GM18519 (cell line): ENCODE measurements at regions not wholly inside any gene's neighbourhood (a gene's known extent, or its start where the extent isn't known, plus 50 kb on each side); places are given as distances from the start of the nearest gene placed in this dataset.

ENCODE experiments used
- ATAC-seq: cut with Tn5 transposase; IDR thresholded peaks from one replicate; pipeline ENCODE4 v1.9.1; 2021; ENCODE audit warnings: mild to moderate bottlenecking, moderate library complexity; ENCODE audit not compliant: unreplicated experiment, low FRiP score

GRCh38 chr4:60800701-60801100 lies 399.4 kb upstream of the ADGRL3 start:
- ATAC-seq: no peak

GRCh38 chr4:60805500-60806313 lies 394.4 kb upstream of the ADGRL3 start:
- ATAC-seq: no peak

- no peak for ATAC-seq
These were observed 391.2 kb upstream of the ADGRL3 start for GRCh38 chr4:60808726-60809485.

DNA sequence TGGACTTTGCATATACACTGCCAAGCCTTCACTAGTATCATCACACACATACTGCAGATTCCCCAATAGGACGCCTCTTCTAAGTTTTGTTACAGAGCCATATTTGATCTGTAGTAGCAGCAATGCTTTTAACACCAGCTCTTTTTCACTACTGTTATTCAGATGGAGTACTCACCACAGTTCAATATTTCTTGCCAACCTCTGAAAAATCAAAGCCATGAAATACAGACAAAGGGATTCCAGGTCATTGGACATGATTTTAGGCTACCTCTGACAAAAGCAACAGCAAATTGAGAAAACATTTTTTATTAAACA lies 390.7 kb upstream of the ADGRL3 start:
- ATAC-seq: no peak

GRCh38 chr4:60812811-60813210 lies 387.3 kb upstream of the ADGRL3 start:
- no peak for ATAC-seq

DNA sequence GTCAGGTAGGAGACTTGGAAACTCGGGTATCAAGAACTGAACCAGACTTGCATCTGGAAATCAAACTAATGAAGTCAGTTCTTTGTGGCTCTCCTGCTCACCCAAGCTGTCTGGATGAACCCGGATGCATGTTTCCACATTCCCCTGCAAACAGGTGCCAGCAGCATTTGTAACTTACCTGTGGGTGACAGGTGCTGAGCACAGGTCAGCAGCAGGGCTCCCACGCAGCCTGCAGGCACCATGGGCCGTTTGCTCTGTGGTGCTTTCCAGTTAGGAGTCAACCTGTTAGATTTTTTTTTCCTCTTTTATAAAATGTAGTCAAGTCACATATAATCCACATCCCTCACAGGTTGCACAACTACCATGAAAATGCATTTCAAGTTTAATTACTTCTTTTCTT lies 385.6 kb upstream of the ADGRL3 start:
- no peak for ATAC-seq

DNA sequence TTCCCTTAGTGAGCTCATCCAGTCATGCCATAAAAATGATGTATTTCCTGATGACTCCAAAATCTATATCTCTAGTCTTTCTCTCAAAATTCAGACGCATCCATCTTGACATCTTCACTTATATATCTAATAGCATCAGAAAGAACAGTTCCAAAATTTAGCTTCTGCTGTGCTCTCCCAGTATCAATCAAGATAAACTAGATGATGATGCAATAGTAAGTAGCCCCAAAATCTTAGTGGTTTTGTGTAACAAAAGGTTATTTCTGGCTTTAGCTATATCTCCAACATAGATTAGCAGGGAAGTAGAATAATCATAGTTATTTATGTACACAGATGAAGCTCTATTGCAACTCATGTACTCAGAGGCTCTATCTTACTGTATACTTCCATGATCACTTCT lies 382.5 kb upstream of the ADGRL3 start:
- no peak for ATAC-seq

DNA sequence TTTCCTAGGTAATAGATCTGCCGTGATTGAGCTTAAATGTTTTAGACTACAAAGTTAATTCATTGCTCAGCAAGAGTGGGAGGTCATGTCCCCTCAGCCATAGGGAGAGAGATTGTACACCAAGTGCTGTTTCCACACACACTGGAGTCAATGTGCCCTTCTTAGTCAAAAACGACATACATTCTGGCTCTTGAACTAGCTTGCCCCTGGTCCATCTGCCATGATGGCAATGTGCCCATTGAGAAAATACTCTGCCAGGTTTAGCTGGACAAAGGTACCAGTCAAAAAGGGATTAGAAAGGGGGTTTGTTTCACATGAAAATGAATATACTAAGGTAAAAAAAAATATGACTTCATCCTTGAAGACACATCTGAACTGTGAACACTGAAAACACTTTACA lies 377.1 kb upstream of the ADGRL3 start:
- ATAC-seq: no peak

- ATAC-seq: no peak
These were observed 360.1 kb upstream of the ADGRL3 start for GRCh38 chr4:60840020-60840419.

- no peak for ATAC-seq
These were observed 353.4 kb upstream of the ADGRL3 start for GRCh38 chr4:60846678-60847077.

GRCh38 chr4:60847614-60848013 lies 352.5 kb upstream of the ADGRL3 start:
- no peak for ATAC-seq

GRCh38 chr4:60857130-60857753 lies 342.9 kb upstream of the ADGRL3 start:
- ATAC-seq: no peak

DNA sequence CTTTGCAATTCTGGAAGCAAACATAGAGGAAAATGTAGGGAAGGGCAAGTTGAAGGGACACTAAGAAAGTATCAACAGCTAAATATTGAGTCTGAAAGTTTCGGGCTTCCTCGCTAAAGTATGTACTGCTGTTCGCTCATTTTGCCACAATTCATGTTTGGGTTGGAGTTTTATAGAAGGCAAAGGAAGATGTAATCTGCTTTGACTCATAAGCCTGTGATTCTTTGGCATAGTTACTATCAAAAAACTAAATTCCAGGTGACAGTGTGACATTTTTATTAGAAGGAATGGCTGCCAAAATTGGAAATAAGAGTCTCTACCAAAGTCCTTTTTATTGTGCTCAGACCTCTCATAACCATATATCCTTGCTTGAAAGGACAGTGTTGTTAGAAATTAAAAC lies 336.7 kb upstream of the ADGRL3 start:
- ATAC-seq: no peak

DNA sequence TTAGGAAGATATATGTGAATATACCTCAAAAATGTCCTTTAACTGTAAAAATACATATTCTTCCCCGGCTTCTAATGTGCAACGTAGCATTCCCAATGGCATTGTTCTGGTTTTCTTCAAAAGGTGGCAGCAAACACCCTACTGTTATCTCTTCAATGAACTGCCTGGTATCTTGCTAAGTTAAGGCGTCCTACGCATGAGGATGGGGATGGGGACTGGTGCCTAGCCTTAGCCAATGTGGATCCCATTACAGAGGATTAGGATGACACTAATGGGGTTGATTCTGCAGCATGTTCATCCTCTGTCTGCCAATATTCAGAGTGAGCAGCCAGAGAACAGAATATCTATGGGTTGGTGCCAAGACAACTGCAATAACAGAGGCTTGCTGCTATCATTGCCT lies 334.9 kb upstream of the ADGRL3 start:
- ATAC-seq: no peak

GRCh38 chr4:60868232-60868960 lies 331.7 kb upstream of the ADGRL3 start:
- ATAC-seq: no peak

DNA sequence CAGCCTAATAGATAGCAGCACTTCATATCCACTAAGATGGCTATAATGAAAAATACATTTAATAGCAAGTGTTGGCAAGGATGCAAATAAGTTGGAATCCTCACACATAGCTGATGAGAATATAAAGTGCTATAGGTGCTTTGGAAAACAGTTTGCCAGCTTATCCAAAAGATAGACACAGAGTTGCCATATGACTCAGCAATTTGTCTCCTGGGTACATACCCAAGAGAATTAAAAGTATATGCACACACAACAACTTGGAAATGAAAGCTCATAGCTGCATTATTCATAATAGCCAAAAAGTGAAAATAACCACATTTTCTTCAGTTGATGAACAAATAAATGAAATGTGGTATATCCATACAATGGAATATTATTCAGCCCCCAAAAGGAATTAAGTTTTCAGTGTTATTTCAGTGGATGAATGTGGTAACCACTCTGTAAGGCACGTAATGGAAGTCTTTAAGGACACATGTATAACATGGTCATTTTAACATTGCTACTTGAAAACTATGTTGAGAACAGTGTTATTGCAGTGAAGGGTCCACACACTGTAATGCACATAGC lies 320.9 kb upstream of the ADGRL3 start:
- no peak for ATAC-seq

- ATAC-seq: no peak
These were observed 315.5 kb upstream of the ADGRL3 start for GRCh38 chr4:60884587-60884986.

DNA sequence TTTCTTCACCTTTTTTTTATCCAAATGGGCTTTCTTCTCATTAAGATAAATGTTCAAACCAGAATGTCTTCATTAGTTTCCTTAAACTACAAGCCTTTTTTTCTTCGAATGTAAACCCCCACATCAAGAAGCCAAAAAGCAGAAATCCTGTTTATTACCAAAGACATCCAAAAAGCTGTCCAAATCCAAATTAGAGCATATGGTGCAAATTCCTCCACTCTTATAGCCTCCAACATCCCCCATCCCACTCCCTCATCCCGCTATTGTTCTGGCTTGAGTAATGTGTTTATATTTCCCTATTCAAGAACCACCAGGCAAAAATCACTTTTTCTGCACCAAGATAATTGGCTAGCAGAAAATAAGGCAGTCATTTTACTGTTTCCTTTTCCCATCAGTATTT lies 315.1 kb upstream of the ADGRL3 start:
- no peak for ATAC-seq

- no peak for ATAC-seq
These were observed 309.4 kb upstream of the ADGRL3 start for GRCh38 chr4:60890743-60891142.

DNA sequence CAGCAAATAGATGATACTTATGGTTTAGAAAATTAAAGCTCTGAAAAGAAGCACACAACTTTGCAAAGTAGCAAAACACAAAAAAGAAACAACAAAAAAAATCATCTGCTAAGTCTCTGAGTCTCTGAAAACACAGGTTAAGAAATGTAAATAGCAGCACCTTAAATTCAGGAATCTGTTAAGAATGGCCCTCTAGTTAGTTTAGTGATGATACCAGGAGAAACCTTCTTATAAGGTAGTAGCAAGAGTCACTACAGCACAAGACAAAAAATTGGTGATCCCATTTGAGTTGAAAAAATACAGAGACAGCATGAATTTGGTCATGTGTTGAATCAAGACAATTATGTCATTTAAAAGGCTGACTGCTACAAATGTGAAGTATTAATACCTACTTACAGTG lies 308.2 kb upstream of the ADGRL3 start:
- ATAC-seq: no peak

DNA sequence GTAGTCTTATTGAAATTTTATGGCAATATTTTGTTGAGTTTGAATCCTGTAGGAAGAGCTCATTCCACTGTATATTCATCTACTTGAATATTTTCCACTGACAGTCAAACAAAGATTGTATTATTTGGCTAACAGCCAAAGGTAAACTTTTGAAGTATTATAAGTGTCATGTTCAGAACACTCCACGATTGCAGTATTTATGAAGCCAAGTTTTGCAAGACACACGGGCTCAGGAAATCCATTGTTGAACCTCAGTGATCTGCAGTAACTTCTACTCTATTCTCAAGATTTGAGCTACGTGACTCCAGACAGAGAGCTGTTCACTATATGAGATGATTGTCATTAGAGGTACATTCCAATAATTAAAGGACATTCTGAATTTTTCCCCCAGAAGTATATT lies 302.7 kb upstream of the ADGRL3 start:
- ATAC-seq: no peak
